Stomach (tissue), 8 donors: ENCODE measurements at regions not wholly inside any gene's neighbourhood (a gene's known extent, or its start where the extent isn't known, plus 50 kb on each side); places are given as distances from the start of the nearest gene placed in this dataset.
"Not testable (repeated sequence)": the region's sequence is repeated elsewhere in the genome, so short reads cannot be mapped to it uniquely, and the experiment has no call there.

Experiments
- DNase-seq, 2 donors: peaks; one replicate each; pipeline versions ENCODE4 v3.0.0 to v3.0.0-alpha.2; 2013 to 2019
- H3K27ac ChIP-seq, 5 donors: fragments of 200-600 bp in 4 of 5; sonication (generic) in 4 of 5; one replicate each; pipeline ENCODE4 v1.5.1; 2013 to 2019; ENCODE audit warnings: mild to moderate bottlenecking in 1 of 5, moderate library complexity in 1 of 5
- H3K27me3 ChIP-seq, 3 donors: fragments of 200-600 bp; sonication (generic); one replicate each; pipeline ENCODE4 v1.5.1; 2017 to 2019; ENCODE audit warnings: mixed run types in 1 of 3
- H3K36me3 ChIP-seq, 4 donors: fragments of 200-600 bp; sonication (generic); 1 replicate in 3 of 4; 2 replicates in 1 of 4; pipeline ENCODE4 v1.5.1; 2016 to 2019
- H3K4me1 ChIP-seq, 4 donors: fragments of 200-600 bp; sonication (generic); one replicate each; pipeline ENCODE4 v1.5.1; 2016 to 2019
- H3K4me3 ChIP-seq, 4 donors: fragments of 200-600 bp; sonication (generic) in 3 of 4; one replicate each; pipeline ENCODE4 v1.5.1; 2016 to 2019; ENCODE audit warnings: mild to moderate bottlenecking in 1 of 4
- H3K9me3 ChIP-seq, 4 donors: fragments of 200-600 bp; sonication (generic); one replicate each; pipeline ENCODE4 v1.5.1; 2016 to 2019
- CTCF ChIP-seq, 7 experiments: fragments of 450-650 bp in 4 of 7; fragments of 200-600 bp in 3 of 7; sonication (generic) in 3 of 7; IDR thresholded peaks; one replicate each; pipeline ENCODE4 v1.5.1; 2016 to 2019; ENCODE audit warnings: antibody characterized with exemption in 7 of 7, control low read depth in 2 of 7, mild to moderate bottlenecking in 1 of 7
- EP300 ChIP-seq: sonication (generic); formaldehyde crosslinking; IDR thresholded peaks from one replicate; pipeline ENCODE4 v1.6.1; 2017; ENCODE audit warnings: antibody characterized with exemption
- POLR2A ChIP-seq, 4 donors: fragments of 450-650 bp; IDR thresholded peaks; one replicate each; pipeline ENCODE4 v1.6.1; 2016; ENCODE audit warnings: antibody characterized with exemption in 4 of 4, control low read depth in 2 of 4, mild to moderate bottlenecking in 1 of 4, moderate library complexity in 1 of 4
- POLR2AphosphoS5 ChIP-seq, 3 donors: sonication (generic); formaldehyde crosslinking; IDR thresholded peaks; one replicate each; pipeline ENCODE4 v1.6.1; 2016; ENCODE audit warnings: antibody characterized with exemption in 3 of 3
- WGBS, 5 donors: extraction: QIAGEN DNeasy Blood & Tissue Kit in 3 of 5; methylation state at CpG; one replicate each; pipeline versions ENCODE4 v1.1.5 to v1.1.7; 2013 to 2018; 5-methylcytosine and 5-hydroxymethylcytosine counted together
- intact Hi-C: fragments of 100-400 bp; cut with DNase I; formaldehyde crosslinking; loops from one replicate; pipeline ENCODE4 v1.15.1; 2023; ENCODE audit warnings: low total_unique reads
- donor health status: healthy with polysubstance abuse.
- donor health status: Bipolar disorder and iron deficiency.
- donor health status: healthy.

GRCh38 chr4:187501731-187502130 is 493.8 kb upstream of the ZFP42 start:
- H3K4me3 ChIP-seq: no peak overlapping the region
- no peak overlapping the region for H3K27ac ChIP-seq
- peaks cover 0 to 10% (median 1%) of the 10 kb centered on the region in 4 donors for H3K9me3 ChIP-seq
- H3K27me3 ChIP-seq: no peaks in the 10 kb centered on the region
- 82 to 94% (median 91%) methylated on average over 7 to 8 of the region's 8 CpGs for WGBS, 5 donors
- no peak for DNase-seq
- intact Hi-C loops: no loop called here
- no peaks in the 10 kb centered on the region for H3K36me3 ChIP-seq
- no peak for TF ChIP-seq CTCF (IDR thresholded peaks at IDR 0.05)
- no peak for TF ChIP-seq POLR2AphosphoS5 (IDR thresholded peaks at IDR 0.05)
- TF ChIP-seq EP300: no peak
- no peak for TF ChIP-seq POLR2A (IDR thresholded peaks at IDR 0.05)
- no peaks in the 10 kb centered on the region for H3K4me1 ChIP-seq

GRCh38 chr4:187504974-187505797 is 490.4 kb upstream of the ZFP42 start:
- WGBS, 5 donors: 82 to 94% (median 89%) methylated on average over 42 to 55 of the region's 55 CpGs
- Histone ChIP-seq H3K27ac (no peak overlapping the region), H3K9me3 (peaks cover 0 to 13% (median 2%) of the 10 kb centered on the region in 4 donors), H3K4me1 (no peaks in the 10 kb centered on the region), H3K27me3 (no peaks in the 10 kb centered on the region), H3K36me3 (no peaks in the 10 kb centered on the region), H3K4me3 (no peak overlapping the region)
- no peak for TF ChIP-seq POLR2A (IDR thresholded peaks at IDR 0.05)
- TF ChIP-seq CTCF (IDR thresholded peaks at IDR 0.05): no peak
- TF ChIP-seq EP300: no peak
- no peak for TF ChIP-seq POLR2AphosphoS5 (IDR thresholded peaks at IDR 0.05)
- intact Hi-C loops: no loop called here
- no peak for DNase-seq

GRCh38 chr4:187505798-187506141 is 489.8 kb upstream of the ZFP42 start:
- WGBS, 5 donors: 89 to 97% (median 95%) methylated on average over 14 to 23 of the region's 23 CpGs

GRCh38 chr4:187516224-187516623 is 479.3 kb upstream of the ZFP42 start:
- Histone ChIP-seq H3K36me3 (no peaks in the 10 kb centered on the region), H3K4me3 (no peak overlapping the region), H3K4me1 (no peaks in the 10 kb centered on the region), H3K27me3 (no peaks in the 10 kb centered on the region), H3K9me3 (no peaks in the 10 kb centered on the region), H3K27ac (no peak overlapping the region)
- intact Hi-C loops: no loop called here
- no peak for TF ChIP-seq CTCF (IDR thresholded peaks at IDR 0.05)
- no peak for TF ChIP-seq EP300
- TF ChIP-seq POLR2A (IDR thresholded peaks at IDR 0.05): no peak
- no peak for TF ChIP-seq POLR2AphosphoS5 (IDR thresholded peaks at IDR 0.05)
- 89 to 100% (median 98%) methylated on average over 1 of the region's 1 CpG for WGBS, 5 donors
- DNase-seq: no peak

More at GRCh38 chr4:187505798-187506141, 489.8 kb upstream of the ZFP42 start:
- DNase-seq, H3K4me1 ChIP-seq, H3K4me3 ChIP-seq, intact Hi-C loops, H3K36me3 ChIP-seq, H3K27me3 ChIP-seq, H3K27ac ChIP-seq: not testable (repeated sequence)
- peaks cover 0 to 13% (median 2%) of the 10 kb centered on the region in 4 donors for H3K9me3 ChIP-seq

- TF ChIP-seq POLR2A (IDR thresholded peaks at IDR 0.05) (no peak), CTCF (IDR thresholded peaks at IDR 0.05) (no peak), EP300 (no peak), POLR2AphosphoS5 (IDR thresholded peaks at IDR 0.05) (no peak)
- H3K27ac ChIP-seq: no peak overlapping the region
- H3K4me3 ChIP-seq: no peak overlapping the region
- DNase-seq: no peak
- no peaks in the 10 kb centered on the region for H3K4me1 ChIP-seq
- no peaks in the 10 kb centered on the region for H3K27me3 ChIP-seq
- 79 to 90% (median 86%) methylated on average over 6 of the region's 6 CpGs for WGBS, 5 donors
- intact Hi-C loops: no loop called here
- H3K9me3 ChIP-seq: no peaks in the 10 kb centered on the region
- no peaks in the 10 kb centered on the region for H3K36me3 ChIP-seq
Observed at GRCh38 chr4:187541666-187542065, 453.9 kb upstream of the ZFP42 start.
